Sigmoid colon (tissue), 6 donors: ENCODE measurements at regions not wholly inside any gene's neighbourhood (a gene's known extent, or its start where the extent isn't known, plus 50 kb on each side); places are given as distances from the start of the nearest gene placed in this dataset.
"Not testable (repeated sequence)": the region's sequence is repeated elsewhere in the genome, so short reads cannot be mapped to it uniquely, and the experiment has no call there.

Experiments
- DNase-seq: peaks from one replicate; pipeline ENCODE4 v3.0.0-alpha.2; 2019
- H3K27ac ChIP-seq, 4 donors: fragments of 200-600 bp; sonication (generic); one replicate each; pipeline ENCODE4 v1.5.1; 2016 to 2019; ENCODE audit warnings: mild to moderate bottlenecking in 1 of 4
- H3K27me3 ChIP-seq, 3 donors: fragments of 200-600 bp; sonication (generic); one replicate each; pipeline ENCODE4 v1.5.1; 2019; ENCODE audit warnings: mild to moderate bottlenecking in 1 of 3
- H3K36me3 ChIP-seq, 4 donors: fragments of 200-600 bp; sonication (generic); one replicate each; pipeline ENCODE4 v1.5.1; 2016 to 2019
- H3K4me1 ChIP-seq, 4 donors: fragments of 200-600 bp; sonication (generic); one replicate each; pipeline ENCODE4 v1.5.1; 2017 to 2019
- H3K4me3 ChIP-seq, 4 donors: fragments of 200-600 bp; sonication (generic); one replicate each; pipeline ENCODE4 v1.5.1; 2017 to 2019; ENCODE audit warnings: mild to moderate bottlenecking in 2 of 4, moderate library complexity in 1 of 4
- H3K9me3 ChIP-seq, 4 donors: fragments of 200-600 bp in 3 of 4; sonication (generic) in 3 of 4; one replicate each; pipeline versions ENCODE4 v1.5.1 to v1.6.1; 2013 to 2019
- EP300 ChIP-seq, 4 donors: sonication (generic); formaldehyde crosslinking; IDR thresholded peaks; one replicate each; pipeline ENCODE4 v1.6.1; 2017; ENCODE audit warnings: antibody characterized with exemption in 4 of 4
- POLR2A ChIP-seq, 2 donors: fragments of 450-650 bp; IDR thresholded peaks; one replicate each; pipeline ENCODE4 v1.6.1; 2016; ENCODE audit warnings: antibody characterized with exemption in 2 of 2, mild to moderate bottlenecking in 2 of 2, moderate library complexity in 2 of 2
- POLR2AphosphoS5 ChIP-seq, 4 donors: sonication (generic); formaldehyde crosslinking; IDR thresholded peaks; one replicate each; pipeline ENCODE4 v1.6.1; 2017; ENCODE audit warnings: antibody characterized with exemption in 4 of 4
- WGBS, 2 donors: extraction: QIAGEN DNeasy Blood & Tissue Kit; methylation state at CpG; one replicate each; pipeline ENCODE4 v1.1.7; 2013; 5-methylcytosine and 5-hydroxymethylcytosine counted together
- intact Hi-C: fragments of 100-400 bp; cut with DNase I; formaldehyde crosslinking; loops from one replicate; pipeline ENCODE4 v1.15.1; 2023
- TF ChIP-seq, protein P1 (sequence below), 4 experiments: fragments of 450-650 bp in 3 of 4; fragments of 200-600 bp in 1 of 4; IDR thresholded peaks; one replicate each; pipeline ENCODE4 v1.5.1; 2016 to 2019; ENCODE audit warnings: antibody characterized with exemption in 4 of 4, mild to moderate bottlenecking in 3 of 4, moderate library complexity in 2 of 4
- donor health status: healthy with polysubstance abuse.
- donor health status: healthy.

- H3K27me3 ChIP-seq, result no peaks in the 10 kb centered on the region
- H3K36me3 ChIP-seq, result no peaks in the 10 kb centered on the region
- no peak overlapping the region for H3K27ac ChIP-seq
- DNase-seq, result no peak
- intact Hi-C loops, result no loop called here
- H3K9me3 ChIP-seq, result no peaks in the 10 kb centered on the region
- WGBS, 2 donors, result 82 to 88% methylated on average over 2 of the region's 2 CpGs
- TF ChIP-seq, protein P1, sequence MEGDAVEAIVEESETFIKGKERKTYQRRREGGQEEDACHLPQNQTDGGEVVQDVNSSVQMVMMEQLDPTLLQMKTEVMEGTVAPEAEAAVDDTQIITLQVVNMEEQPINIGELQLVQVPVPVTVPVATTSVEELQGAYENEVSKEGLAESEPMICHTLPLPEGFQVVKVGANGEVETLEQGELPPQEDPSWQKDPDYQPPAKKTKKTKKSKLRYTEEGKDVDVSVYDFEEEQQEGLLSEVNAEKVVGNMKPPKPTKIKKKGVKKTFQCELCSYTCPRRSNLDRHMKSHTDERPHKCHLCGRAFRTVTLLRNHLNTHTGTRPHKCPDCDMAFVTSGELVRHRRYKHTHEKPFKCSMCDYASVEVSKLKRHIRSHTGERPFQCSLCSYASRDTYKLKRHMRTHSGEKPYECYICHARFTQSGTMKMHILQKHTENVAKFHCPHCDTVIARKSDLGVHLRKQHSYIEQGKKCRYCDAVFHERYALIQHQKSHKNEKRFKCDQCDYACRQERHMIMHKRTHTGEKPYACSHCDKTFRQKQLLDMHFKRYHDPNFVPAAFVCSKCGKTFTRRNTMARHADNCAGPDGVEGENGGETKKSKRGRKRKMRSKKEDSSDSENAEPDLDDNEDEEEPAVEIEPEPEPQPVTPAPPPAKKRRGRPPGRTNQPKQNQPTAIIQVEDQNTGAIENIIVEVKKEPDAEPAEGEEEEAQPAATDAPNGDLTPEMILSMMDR (IDR thresholded peaks at IDR 0.05), result no peak
- no peak for TF ChIP-seq EP300 (IDR thresholded peaks at IDR 0.05)
- TF ChIP-seq POLR2A (IDR thresholded peaks at IDR 0.05), result no peak
- no peaks in the 10 kb centered on the region for H3K4me1 ChIP-seq
- H3K4me3 ChIP-seq, result no peak overlapping the region
Observed at GRCh38 chr4:91754716-91755115, 549.0 kb upstream of the GRID2 start.

DNA sequence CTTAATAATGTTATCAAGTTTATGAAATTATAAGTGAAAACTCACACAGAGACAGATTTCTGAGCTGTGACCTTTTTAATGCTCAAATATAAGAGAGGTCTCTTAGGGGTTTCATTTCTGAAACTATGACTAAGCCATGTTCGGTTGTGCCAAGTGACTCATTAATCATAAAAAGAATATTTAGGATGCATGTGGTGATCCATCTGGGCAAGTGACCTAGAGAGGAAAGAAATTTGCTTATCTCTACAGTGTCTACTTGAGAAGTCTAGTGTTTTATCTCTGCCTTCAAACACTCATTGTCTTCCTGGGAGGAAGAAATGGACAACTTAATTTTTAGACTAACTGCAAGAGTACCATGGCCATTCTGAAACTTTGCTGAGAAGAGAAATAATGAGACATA lies 545.3 kb upstream of the GRID2 start:
- Histone ChIP-seq H3K4me3 (no peak overlapping the region), H3K27me3 (no peaks in the 10 kb centered on the region), H3K4me1 (no peaks in the 10 kb centered on the region), H3K36me3 (no peaks in the 10 kb centered on the region), H3K9me3 (no peaks in the 10 kb centered on the region), H3K27ac (no peak overlapping the region)
- WGBS, 2 donors, result 72 to 89% methylated on average over 1 of the region's 1 CpG
- no peak for DNase-seq
- TF ChIP-seq, protein P1 (IDR thresholded peaks at IDR 0.05), result no peak
- TF ChIP-seq POLR2A (IDR thresholded peaks at IDR 0.05) (no peak), POLR2AphosphoS5 (IDR thresholded peaks at IDR 0.05) (no peak), EP300 (IDR thresholded peaks at IDR 0.05) (no peak)
- intact Hi-C loops, result no loop called here

DNA sequence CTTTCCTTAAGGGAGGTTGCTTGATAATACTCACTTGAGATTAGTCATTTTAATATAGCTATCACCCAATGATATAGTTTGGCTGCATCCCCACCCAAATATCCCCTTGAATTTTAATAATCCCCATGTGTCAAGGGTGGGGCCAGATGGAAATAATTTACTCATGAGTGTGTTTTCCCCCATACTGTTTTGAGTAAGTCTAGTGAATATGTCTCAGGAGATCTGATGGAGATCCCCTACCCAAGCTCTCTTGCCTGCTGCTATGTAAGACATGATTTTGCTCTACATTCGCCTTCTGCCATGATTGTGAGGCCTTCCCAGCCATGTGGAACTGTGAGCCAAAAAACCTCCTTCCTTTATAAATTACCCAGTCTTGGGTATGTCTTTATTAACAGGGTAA lies 539.7 kb upstream of the GRID2 start:
- TF ChIP-seq POLR2A (IDR thresholded peaks at IDR 0.05) (no peak), POLR2AphosphoS5 (IDR thresholded peaks at IDR 0.05) (no peak), EP300 (IDR thresholded peaks at IDR 0.05) (no peak)
- TF ChIP-seq, protein P1 (IDR thresholded peaks at IDR 0.05), result no peak
- no peaks in the 10 kb centered on the region for H3K4me1 ChIP-seq
- no peaks in the 10 kb centered on the region for H3K27me3 ChIP-seq
- H3K4me3 ChIP-seq, result no peak overlapping the region
- no peaks in the 10 kb centered on the region for H3K36me3 ChIP-seq
- no peak overlapping the region for H3K27ac ChIP-seq
- H3K9me3 ChIP-seq, result no peaks in the 10 kb centered on the region
- WGBS, 2 donors, result 65 to 73% methylated on average over 1 of the region's 1 CpG
- DNase-seq, result no peak
- intact Hi-C loops, result no loop called here

- intact Hi-C loops, result no loop called here
- H3K36me3 ChIP-seq, result no peaks in the 10 kb centered on the region
- H3K27me3 ChIP-seq, result no peaks in the 10 kb centered on the region
- TF ChIP-seq, protein P1 (IDR thresholded peaks at IDR 0.05), result no peak
- TF ChIP-seq POLR2AphosphoS5 (IDR thresholded peaks at IDR 0.05) (no peak), EP300 (IDR thresholded peaks at IDR 0.05) (no peak), POLR2A (IDR thresholded peaks at IDR 0.05) (no peak)
- 90 to 93% methylated on average over 1 of the region's 1 CpG for WGBS, 2 donors
- no peak overlapping the region for H3K4me3 ChIP-seq
- no peak for DNase-seq
- no peak overlapping the region for H3K27ac ChIP-seq
- no peaks in the 10 kb centered on the region for H3K4me1 ChIP-seq
- H3K9me3 ChIP-seq, result peaks cover 0 to 5% (median 0%) of the 10 kb centered on the region in 4 donors
Observed at GRCh38 chr4:91769912-91770311, 533.9 kb upstream of the GRID2 start.

GRCh38 chr4:91791631-91792030 lies 512.1 kb upstream of the GRID2 start:
- H3K27me3 ChIP-seq, H3K4me1 ChIP-seq, H3K9me3 ChIP-seq, H3K27ac ChIP-seq, H3K36me3 ChIP-seq, H3K4me3 ChIP-seq, DNase-seq, intact Hi-C loops: not testable (repeated sequence)
- WGBS, 2 donors, result 40 to 53% methylated on average over 28 of the region's 28 CpGs
